ENCODE measurements at regions not wholly inside any gene's neighbourhood (a gene's known extent, or its start where the extent isn't known, plus 50 kb on each side); places are given as distances from the start of the nearest gene placed in this dataset.

- no peak for TF ChIP-seq POLR2A (IDR thresholded peaks at IDR 0.05)
- TF ChIP-seq CTCF (IDR thresholded peaks at IDR 0.05): no peak
These were observed 211.0 kb upstream of the AKR1E2 start for GRCh38 chr10:4615042-4615441.

Measured in testis (tissue), 2 donors.